ENCODE measurements at regions not wholly inside any gene's neighbourhood (a gene's known extent, or its start where the extent isn't known, plus 50 kb on each side); places are given as distances from the start of the nearest gene placed in this dataset.
A peak's percentile ranks its signal among the peaks of the same experiment; 100 is the strongest.
"Not testable (repeated sequence)": the region's sequence is repeated elsewhere in the genome, so short reads cannot be mapped to it uniquely, and the experiment has no call there.

- DNase-seq, result no peak
These were observed 134.5 kb upstream of the PRSS16 start for GRCh38 chr6:27112974-27113373.

- no peak for DNase-seq
These were observed 128.2 kb upstream of the PRSS16 start for GRCh38 chr6:27119329-27119728.

- no peak for DNase-seq
These were observed 127.7 kb upstream of the PRSS16 start for GRCh38 chr6:27119761-27120160.

- no peak for DNase-seq
These were observed 125.9 kb upstream of the PRSS16 start for GRCh38 chr6:27121640-27122039.

GRCh38 chr6:27124252-27124657 lies 123.2 kb upstream of the PRSS16 start:
- no peak for DNase-seq

- no peak for DNase-seq
These were observed 121.3 kb upstream of the PRSS16 start for GRCh38 chr6:27126046-27126814.

- DNase-seq, result peak; percentile 92
These were observed 120.5 kb upstream of the PRSS16 start for GRCh38 chr6:27126815-27127537.

- DNase-seq, result not testable (repeated sequence)
These were observed 119.6 kb upstream of the PRSS16 start for GRCh38 chr6:27127874-27128273.

- no peak for DNase-seq
These were observed 119.0 kb upstream of the PRSS16 start for GRCh38 chr6:27128311-27129094.

- DNase-seq, result peak; percentile 19
These were observed 118.2 kb upstream of the PRSS16 start for GRCh38 chr6:27129095-27129815.

GRCh38 chr6:27129917-27130316 lies 117.6 kb upstream of the PRSS16 start:
- no peak for DNase-seq

- no peak for DNase-seq
These were observed 116.7 kb upstream of the PRSS16 start for GRCh38 chr6:27130668-27131428.

GRCh38 chr6:27132282-27132531 lies 115.3 kb upstream of the PRSS16 start:
- peak; percentile 66 for DNase-seq

- DNase-seq, result peak; percentile 100
These were observed 114.8 kb upstream of the PRSS16 start for GRCh38 chr6:27132532-27133280.

GRCh38 chr6:27133281-27134227 lies 113.9 kb upstream of the PRSS16 start:
- peak; percentile 75 for DNase-seq

GRCh38 chr6:27135087-27135657 lies 112.3 kb upstream of the PRSS16 start:
- no peak for DNase-seq

GRCh38 chr6:27136077-27136644 lies 111.3 kb upstream of the PRSS16 start:
- DNase-seq, result no peak

GRCh38 chr6:27136978-27137814 lies 110.3 kb upstream of the PRSS16 start:
- DNase-seq, result no peak
